K562 (cell line): ENCODE measurements at regions not wholly inside any gene's neighbourhood (a gene's known extent, or its start where the extent isn't known, plus 50 kb on each side); places are given as distances from the start of the nearest gene placed in this dataset.

Experiments
- ATAC-seq: fragments of 200-7000 bp; cut with Tn5 transposase; 3 replicates; pipeline ENCODE4 v1.9.1; 2020; ENCODE audit warnings: moderate library complexity
- BruUV-seq: library from RNA; stranded (reverse); fragments of 400-500 nt; replicated peaks from 2 replicates; lab custom pipeline; 2021; lab: Mats Ljungman, UMichigan
- CTCF ChIA-PET: fragments of 300-600 bp; formaldehyde crosslinking; extraction: SDS; loops from one replicate; lab custom pipeline; 2021; ENCODE audit warnings: low intra/inter-chr PET ratio; lab: Yijun Ruan, JAX
- POLR2A ChIA-PET: fragments of 300-600, 350-650 bp; sonication (Branson Sonifier 250); formaldehyde crosslinking; extraction: SDS; loops from one replicate; lab custom pipeline; 2021; ENCODE audit warnings: antibody characterized with exemption, inconsistent platforms; lab: Yijun Ruan, JAX
- DNase-seq, 4 experiments: peaks; one replicate each; pipeline versions ENCODE4 v3.0.0 to v3.0.0-alpha.2; 2011 to 2018; ENCODE audit warnings: low spot score in 3 of 4, mixed read lengths in 3 of 4; ENCODE audit errors: extremely low read depth in 1 of 4
- FAIRE-seq: peaks from 2 replicates; lab custom pipeline; 2011; peaks lifted over from hg19 to GRCh38; lab: Jason Lieb, UNC
- H2AFZ ChIP-seq: 2 replicates; pipeline ENCODE4 v1.6.0; 2011; ENCODE audit warnings: low read depth, low read length, control low read depth, inconsistent platforms
- H3K27ac ChIP-seq: fragments of 200-600 bp; 3 replicates; pipeline ENCODE4 v1.8.0; 2011; ENCODE audit warnings: low read depth, mild to moderate bottlenecking, control low read depth, inconsistent platforms, low read length, moderate library complexity, mixed read lengths; ENCODE audit errors: extremely low read depth
- H3K27me3 ChIP-seq, 2 experiments: fragments of 300-600 bp in 1 of 2; 2 replicates in 1 of 2; 3 replicates in 1 of 2; pipeline versions ENCODE4 v1.6.0 to v1.8.0; 2011; ENCODE audit warnings: inconsistent platforms in 2 of 2, low read length in 2 of 2, mild to moderate bottlenecking in 1 of 2, mixed read lengths in 1 of 2, moderate library complexity in 1 of 2; ENCODE audit not compliant: control insufficient read depth in 2 of 2, insufficient read depth in 2 of 2
- H3K36me3 ChIP-seq: fragments of 300-600 bp; 3 replicates; pipeline ENCODE4 v1.8.0; 2011; ENCODE audit warnings: mild to moderate bottlenecking, low read length, inconsistent platforms; ENCODE audit not compliant: control insufficient read depth, insufficient read depth
- H3K4me1 ChIP-seq, 2 experiments: fragments of 200-600 bp in 1 of 2; replicated peaks in 1 of 2; 2 replicates in 1 of 2; 3 replicates in 1 of 2; pipeline versions ENCODE4 v1.5.1 to v1.8.0; 2011; ENCODE audit warnings: inconsistent platforms in 2 of 2, low read length in 2 of 2, mild to moderate bottlenecking in 1 of 2, mixed read lengths in 1 of 2, moderate library complexity in 1 of 2; ENCODE audit not compliant: control insufficient read depth in 2 of 2, insufficient read depth in 2 of 2
- H3K4me2 ChIP-seq: 2 replicates; pipeline ENCODE4 v1.6.1; 2011; ENCODE audit warnings: low read length, control low read depth, inconsistent platforms, mixed read lengths; ENCODE audit not compliant: insufficient read depth
- H3K4me3 ChIP-seq: fragments of 200-600 bp; sonication (generic), shearing (Covaris generic); 2 replicates; pipeline ENCODE4 v1.5.1; 2016; ENCODE audit warnings: control low read depth, inconsistent platforms
- H3K79me2 ChIP-seq: fragments of 200-600 bp; 3 replicates; pipeline ENCODE4 v1.8.0; 2011; ENCODE audit warnings: low read length, inconsistent platforms; ENCODE audit not compliant: control insufficient read depth, insufficient read depth
- H3K9ac ChIP-seq, 2 experiments: 2 replicates each; pipeline versions ENCODE4 v1.6.0 to v1.6.1; 2011; ENCODE audit warnings: low read depth in 2 of 2, low read length in 2 of 2, control low read depth in 1 of 2, inconsistent platforms in 1 of 2, mild to moderate bottlenecking in 1 of 2, mixed read lengths in 1 of 2; ENCODE audit not compliant: insufficient read depth in 1 of 2
- H3K9me1 ChIP-seq: one replicate; pipeline ENCODE4 v1.6.0; 2011; ENCODE audit warnings: inconsistent platforms, mild to moderate bottlenecking, low read length, moderate library complexity; ENCODE audit not compliant: control insufficient read depth, insufficient read depth
- H3K9me3 ChIP-seq: replicated peaks from 2 replicates; pipeline ENCODE4 v1.5.1; 2011; ENCODE audit warnings: low read depth, low read length, inconsistent platforms; ENCODE audit not compliant: control insufficient read depth, insufficient read depth
- H4K20me1 ChIP-seq: replicated peaks from 2 replicates; pipeline ENCODE4 v1.6.1; 2011; ENCODE audit warnings: low read length, inconsistent platforms, mixed read lengths; ENCODE audit not compliant: control insufficient read depth, insufficient read depth
- ASH1L ChIP-seq: fragments of 450-650 bp; IDR thresholded peaks from 2 replicates; pipeline ENCODE4 v1.6.1; 2018; ENCODE audit warnings: borderline replicate concordance, mild to moderate bottlenecking, low read depth; ENCODE audit not compliant: partially characterized antibody
- DDX20 ChIP-seq: fragments of 450-650 bp; IDR thresholded peaks from 2 replicates; pipeline ENCODE4 v1.6.1; 2016; ENCODE audit warnings: missing genetic modification characterization, low read depth, mild to moderate bottlenecking, missing compliant biosample characterization, moderate library complexity
- E2F5 ChIP-seq: sonication (generic); formaldehyde crosslinking; IDR thresholded peaks from 2 replicates; pipeline ENCODE4 v1.8.0; 2022; ENCODE audit warnings: mild to moderate bottlenecking, missing genetic modification reagents
- FOXK1 ChIP-seq: sonication (generic); formaldehyde crosslinking; IDR thresholded peaks from 2 replicates; pipeline ENCODE4 v1.8.0; 2022; ENCODE audit warnings: missing genetic modification reagents, mild to moderate bottlenecking, borderline replicate concordance
- FOXM1 ChIP-seq, 2 experiments: fragments of 450-650 bp in 1 of 2; sonication (generic) in 1 of 2; formaldehyde crosslinking in 1 of 2; IDR thresholded peaks; 2 replicates each; pipeline versions ENCODE4 v1.6.1 to v1.9.0; 2017 to 2022; ENCODE audit warnings: low read depth in 2 of 2, mild to moderate bottlenecking in 2 of 2, missing genetic modification reagents in 1 of 2, moderate library complexity in 1 of 2
- JUNB ChIP-seq: fragments of 450-650 bp; formaldehyde crosslinking; conservative IDR thresholded peaks from 2 replicates; pipeline ENCODE4 v1.4.0; 2020; ENCODE audit warnings: mild to moderate bottlenecking
- NR2C2 ChIP-seq, 2 experiments: fragments of 200-800 bp in 1 of 2; sonication (Bioruptor generic) in 1 of 2; sonication (generic) in 1 of 2; formaldehyde crosslinking in 1 of 2; IDR thresholded peaks; 2 replicates each; pipeline versions ENCODE4 v1.6.1 to v1.8.0; 2016 to 2022; ENCODE audit warnings: mild to moderate bottlenecking in 1 of 2, missing compliant biosample characterization in 1 of 2, missing genetic modification characterization in 1 of 2, missing genetic modification reagents in 1 of 2
- PREB ChIP-seq: sonication (generic); formaldehyde crosslinking; IDR thresholded peaks from 2 replicates; pipeline ENCODE4 v1.8.1; 2023; ENCODE audit warnings: mild to moderate bottlenecking, missing genetic modification reagents
- TAF9B ChIP-seq: fragments of 450-650 bp; IDR thresholded peaks from 2 replicates; pipeline ENCODE4 v1.6.1; 2018; ENCODE audit warnings: mild to moderate bottlenecking; ENCODE audit not compliant: partially characterized antibody
- TEAD2 ChIP-seq: fragments of 450-650 bp; IDR thresholded peaks from 2 replicates; pipeline ENCODE4 v1.6.1; 2016; ENCODE audit warnings: missing genetic modification characterization, control low read depth, missing compliant biosample characterization
- THRB ChIP-seq: fragments of 450-650 bp; formaldehyde crosslinking; conservative IDR thresholded peaks from 2 replicates; pipeline ENCODE4 v1.4.0; 2022; ENCODE audit warnings: mild to moderate bottlenecking, missing genetic modification characterization
- USF1 ChIP-seq: sonication (generic); formaldehyde crosslinking; IDR thresholded peaks from 2 replicates; pipeline ENCODE4 v1.9.0; 2022; ENCODE audit warnings: mild to moderate bottlenecking, missing genetic modification reagents
- YY1 ChIP-seq, 3 experiments: IDR thresholded peaks; 2 replicates each; pipeline ENCODE4 v1.6.1; 2011; ENCODE audit warnings: low read length in 2 of 3, mild to moderate bottlenecking in 2 of 3, moderate library complexity in 2 of 3, borderline replicate concordance in 1 of 3, control low read depth in 1 of 3, low read depth in 1 of 3; ENCODE audit not compliant: insufficient read depth in 3 of 3, insufficient replicate concordance in 2 of 3, control insufficient read depth in 1 of 3, insufficient read length in 1 of 3; ENCODE audit errors: extremely low read depth in 1 of 3
- ZNF124 ChIP-seq: sonication (generic); formaldehyde crosslinking; IDR thresholded peaks from 2 replicates; pipeline ENCODE4 v1.8.1; 2022; ENCODE audit warnings: missing genetic modification reagents
- ZNF395 ChIP-seq: fragments of 200-800 bp; sonication (Bioruptor generic); IDR thresholded peaks from 2 replicates; pipeline ENCODE4 v1.6.1; 2017; ENCODE audit warnings: missing genetic modification characterization, missing compliant biosample characterization
- WGBS: fragments of 100-300 bp; shearing (Covaris generic); methylation state at CpG from one replicate; pipeline ENCODE4 v1.1.6; 2016; ENCODE audit warnings: low coverage, mixed read lengths; ENCODE audit not compliant: insufficient coverage; ENCODE audit errors: missing lambda C conversion rate; 5-methylcytosine and 5-hydroxymethylcytosine counted together
- in situ Hi-C: fragments of 300-500 bp; cut with MboI; formaldehyde crosslinking; loops from 4 replicates; pipeline ENCODE4 v1.15.0; 2018; ENCODE audit warnings: inconsistent platforms, mixed read lengths
- intact Hi-C: fragments of 100-400 bp; cut with micrococcal nuclease; formaldehyde crosslinking; loops from 2 replicates; pipeline ENCODE4 v1.14.2; 2022

- no peak for DNase-seq
Observed at GRCh38 chr22:48961705-48962104, 866.0 kb downstream of the BRD1 start.

More at GRCh38 chr22:48961705-48962104, 866.0 kb downstream of the BRD1 start:
- BruUV-seq = no TSS peak
- TF ChIP-seq E2F5 (CRISPR knock-in tag) (no peak), TEAD2 (no peak), ZNF395 (CRISPR knock-in tag) (no peak), TAF9B (no peak), NR2C2 (CRISPR knock-in tag; IDR thresholded peaks at IDR 0.05) (no peak), NR2C2 (tag; IDR thresholded peaks at IDR 0.05) (no peak), JUNB (CRISPR knock-in tag) (no peak), THRB (CRISPR knock-in tag) (no peak), YY1 (IDR thresholded peaks at IDR 0.05; ENCODE audit: borderline replicate concordance in 1 of 3, control insufficient read depth in 1 of 3, extremely low read depth in 1 of 3, insufficient read depth in 3 of 3, insufficient read length in 1 of 3, insufficient replicate concordance in 2 of 3, low read depth in 1 of 3, low read length in 2 of 3) (no peak), ASH1L (no peak), FOXM1 (IDR thresholded peaks at IDR 0.05; ENCODE audit: low read depth) (no peak), FOXM1 (CRISPR knock-in tag; IDR thresholded peaks at IDR 0.05; ENCODE audit: low read depth) (no peak), DDX20 (no peak), USF1 (no peak), PREB (no peak), FOXK1 (CRISPR knock-in tag) (no peak), ZNF124 (CRISPR knock-in tag) (no peak)
- H4K20me1 ChIP-seq = no peaks in the 10 kb centered on the region
- H3K36me3 ChIP-seq = no peaks in the 10 kb centered on the region
- FAIRE-seq (no peak), ATAC-seq (no peak)
- CTCF ChIA-PET = no interaction called here
- no peak overlapping the region for H3K27ac ChIP-seq
- H3K9me1 ChIP-seq = no peaks in the 10 kb centered on the region
- no peaks in the 10 kb centered on the region for H3K79me2 ChIP-seq
- no peaks in the 10 kb centered on the region for H3K4me1 ChIP-seq
- no peaks in the 10 kb centered on the region for H3K9me3 ChIP-seq
- no peak overlapping the region for H3K4me2 ChIP-seq
- H3K27me3 ChIP-seq = no peaks in the 10 kb centered on the region
- no peak overlapping the region for H3K4me3 ChIP-seq
- 0% methylated on average over 2 of the region's 2 CpGs for WGBS
- H2AFZ ChIP-seq = no peak overlapping the region
- in situ Hi-C loops = no loop called here
- POLR2A ChIA-PET = no interaction called here
- no peak overlapping the region for H3K9ac ChIP-seq
- intact Hi-C loops = no loop called here
